Astrocyte (in vitro differentiated cells and primary cell): ENCODE measurements at regions not wholly inside any gene's neighbourhood (a gene's known extent, or its start where the extent isn't known, plus 50 kb on each side); places are given as distances from the start of the nearest gene placed in this dataset.

ENCODE experiments used
- DNase-seq: peaks from one replicate; pipeline ENCODE4 v3.0.0-alpha.2; 2010; ENCODE audit warnings: low read depth
- FAIRE-seq: peaks from 2 replicates; lab custom pipeline; 2011; peaks lifted over from hg19 to GRCh38; lab: Jason Lieb, UNC
- H2AFZ ChIP-seq: 2 replicates; pipeline ENCODE4 v1.6.0; 2012; ENCODE audit warnings: low read depth, low read length, inconsistent platforms
- H3K27ac ChIP-seq: 2 replicates; pipeline ENCODE4 v1.5.1; 2011; ENCODE audit warnings: low read depth, low read length, inconsistent platforms
- H3K27me3 ChIP-seq: 2 replicates; pipeline ENCODE4 v1.6.0; 2011; ENCODE audit warnings: low read length, inconsistent platforms; ENCODE audit not compliant: insufficient read depth
- H3K36me3 ChIP-seq: 2 replicates; pipeline ENCODE4 v1.5.1; 2011; ENCODE audit warnings: low read length, inconsistent platforms; ENCODE audit not compliant: insufficient read depth
- H3K4me1 ChIP-seq: 2 replicates; pipeline ENCODE4 v1.5.1; 2011; ENCODE audit warnings: low read length, inconsistent platforms; ENCODE audit not compliant: insufficient read depth
- H3K4me2 ChIP-seq: 2 replicates; pipeline ENCODE4 v1.6.0; 2012; ENCODE audit warnings: low read length, inconsistent platforms
- H3K4me3 ChIP-seq: 2 replicates; pipeline ENCODE4 v1.5.1; 2011; ENCODE audit warnings: low read depth, mild to moderate bottlenecking, low read length, inconsistent platforms; ENCODE audit not compliant: insufficient read depth
- H3K79me2 ChIP-seq: 2 replicates; pipeline ENCODE4 v1.6.0; 2012; ENCODE audit warnings: mild to moderate bottlenecking, low read length, inconsistent platforms; ENCODE audit not compliant: insufficient read depth
- H3K9ac ChIP-seq: 2 replicates; pipeline ENCODE4 v1.6.0; 2012; ENCODE audit warnings: mild to moderate bottlenecking, low read length, inconsistent platforms
- H3K9me3 ChIP-seq: 2 replicates; pipeline ENCODE4 v1.5.1; 2012; ENCODE audit warnings: low read depth, mild to moderate bottlenecking, low read length, inconsistent platforms; ENCODE audit not compliant: insufficient read depth
- H4K20me1 ChIP-seq: 2 replicates; pipeline ENCODE4 v1.6.0; 2012; ENCODE audit warnings: low read length, inconsistent platforms; ENCODE audit not compliant: insufficient read depth
- H3K27ac Mint-ChIP-seq: one replicate; pipeline ENCODE4 v1.8.0; 2021; ENCODE audit warnings: mild to moderate bottlenecking, mixed read lengths; ENCODE audit not compliant: unreplicated experiment
- H3K27me3 Mint-ChIP-seq: one replicate; pipeline ENCODE4 v1.8.0; 2021; ENCODE audit warnings: low read depth, mixed read lengths; ENCODE audit not compliant: unreplicated experiment
- H3K36me3 Mint-ChIP-seq: one replicate; pipeline ENCODE4 v1.8.0; 2021; ENCODE audit warnings: low read depth, mixed read lengths; ENCODE audit not compliant: unreplicated experiment
- H3K4me1 Mint-ChIP-seq: one replicate; pipeline ENCODE4 v1.8.0; 2021; ENCODE audit warnings: low read depth, mixed read lengths; ENCODE audit not compliant: unreplicated experiment
- H3K4me3 Mint-ChIP-seq: one replicate; pipeline ENCODE4 v1.8.0; 2021; ENCODE audit warnings: mild to moderate bottlenecking, moderate library complexity, mixed read lengths; ENCODE audit not compliant: unreplicated experiment
- H3K9me3 Mint-ChIP-seq: one replicate; pipeline ENCODE4 v1.8.0; 2021; ENCODE audit warnings: mild to moderate bottlenecking, mixed read lengths; ENCODE audit not compliant: unreplicated experiment
- CTCF ChIP-seq: IDR thresholded peaks from 2 replicates; pipeline ENCODE4 v1.5.1; 2011; ENCODE audit warnings: low read depth, mild to moderate bottlenecking, inconsistent platforms, low read length, moderate library complexity; ENCODE audit not compliant: insufficient read depth
- EZH2 ChIP-seq: IDR thresholded peaks from 2 replicates; pipeline ENCODE4 v1.6.1; 2012; ENCODE audit warnings: mild to moderate bottlenecking, low read length, inconsistent platforms; ENCODE audit not compliant: insufficient read depth

DNA sequence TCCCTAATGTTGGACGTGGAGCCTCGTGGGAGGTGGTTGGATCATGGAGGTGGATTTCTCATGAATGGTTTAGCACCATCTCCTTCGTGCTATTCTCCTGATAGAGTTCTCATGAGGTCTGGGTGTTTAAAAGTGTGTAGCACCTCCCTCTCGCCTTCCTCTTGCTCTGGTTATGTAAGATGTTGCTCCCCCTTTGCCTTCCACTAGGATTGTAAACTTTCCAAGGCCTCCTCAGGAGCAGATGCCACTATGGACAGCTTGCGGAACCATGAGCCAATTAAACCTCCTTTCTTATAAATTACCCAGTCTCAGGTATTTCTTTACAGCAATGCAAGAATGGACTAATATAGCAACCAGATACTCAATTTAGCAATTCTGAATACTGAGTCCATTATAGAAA lies 82.4 kb upstream of the PELI1 start:
- Histone ChIP-seq H3K4me3 (no peak overlapping the region), H3K4me1 (peaks cover 8% of the 10 kb centered on the region), H3K36me3 (no peaks in the 10 kb centered on the region), H4K20me1 (no peaks in the 10 kb centered on the region), H2AFZ (no peak overlapping the region), H3K4me2 (no peak overlapping the region), H3K79me2 (no peaks in the 10 kb centered on the region), H3K27ac (no peak overlapping the region), H3K9me3 (no peaks in the 10 kb centered on the region), H3K9ac (no peak overlapping the region), H3K27me3 (peaks cover 11% of the 10 kb centered on the region)
- Mint-ChIP-seq H3K27ac (no peak overlapping the region), H3K9me3 (no peaks in the 10 kb centered on the region), H3K36me3 (no peaks in the 10 kb centered on the region), H3K4me3 (no peak overlapping the region), H3K27me3 (no peaks in the 10 kb centered on the region), H3K4me1 (peaks cover 20% of the 10 kb centered on the region)
- no peak for FAIRE-seq
- DNase-seq, result no peak
- TF ChIP-seq EZH2 (no peak), CTCF (no peak)

GRCh38 chr2:64227603-64228125 lies 83.4 kb upstream of the PELI1 start:
- Histone ChIP-seq H3K79me2 (no peaks in the 10 kb centered on the region), H4K20me1 (no peaks in the 10 kb centered on the region), H3K9me3 (no peaks in the 10 kb centered on the region), H3K4me1 (peaks cover 8% of the 10 kb centered on the region), H3K27ac (no peak overlapping the region), H3K9ac (peak overlapping the region; percentile 57), H3K36me3 (no peaks in the 10 kb centered on the region), H3K4me2 (peak overlapping the region; percentile 91), H2AFZ (peak overlapping the region; percentile 79), H3K27me3 (peaks cover 7% of the 10 kb centered on the region), H3K4me3 (peak overlapping the region; percentile 62)
- Mint-ChIP-seq H3K27ac (peak overlapping the region; percentile 84), H3K36me3 (no peaks in the 10 kb centered on the region), H3K4me3 (peak overlapping the region; percentile 85), H3K4me1 (peaks cover 14% of the 10 kb centered on the region), H3K27me3 (no peaks in the 10 kb centered on the region), H3K9me3 (no peaks in the 10 kb centered on the region)
- DNase-seq (no peak), FAIRE-seq (no peak)
- TF ChIP-seq EZH2 (no peak), CTCF (no peak)

- Histone ChIP-seq H2AFZ (peak overlapping the region; percentile 79), H3K79me2 (no peaks in the 10 kb centered on the region), H3K4me1 (peaks cover 8% of the 10 kb centered on the region), H3K27me3 (peaks cover 7% of the 10 kb centered on the region), H3K36me3 (no peaks in the 10 kb centered on the region), H4K20me1 (no peaks in the 10 kb centered on the region), H3K9ac (peak overlapping the region; percentile 57), H3K4me3 (peak overlapping the region; percentile 62), H3K9me3 (no peaks in the 10 kb centered on the region), H3K27ac (no peak overlapping the region), H3K4me2 (peak overlapping the region; percentile 91)
- Mint-ChIP-seq H3K27ac (peak overlapping the region; percentile 84), H3K4me3 (peak overlapping the region; percentile 85), H3K27me3 (peaks cover under 1% of the 10 kb centered on the region), H3K4me1 (peaks cover 11% of the 10 kb centered on the region), H3K36me3 (no peaks in the 10 kb centered on the region), H3K9me3 (no peaks in the 10 kb centered on the region)
- DNase-seq (peak; percentile 51), FAIRE-seq (peak; percentile 17)
- TF ChIP-seq CTCF (no peak), EZH2 (no peak)
These were observed 84.0 kb upstream of the PELI1 start for GRCh38 chr2:64228126-64228678.
